AG09309 (cell line): ENCODE measurements at regions not wholly inside any gene's neighbourhood (a gene's known extent, or its start where the extent isn't known, plus 50 kb on each side); places are given as distances from the start of the nearest gene placed in this dataset.

Experiments used
- DNase-seq: peaks from one replicate; pipeline ENCODE4 v3.0.0-alpha.2; 2010; ENCODE audit warnings: low read depth
- H3K4me3 ChIP-seq: 2 replicates; pipeline ENCODE4 v1.5.1; 2011; ENCODE audit warnings: mild to moderate bottlenecking, low read depth, low read length, moderate library complexity; ENCODE audit not compliant: control insufficient read depth
- CTCF ChIP-seq: IDR thresholded peaks from 2 replicates; pipeline ENCODE4 v1.5.1; 2011; ENCODE audit warnings: mild to moderate bottlenecking, low read depth, low read length, inconsistent platforms; ENCODE audit not compliant: insufficient read depth, control insufficient read depth; ENCODE audit errors: missing control alignments

GRCh38 chr2:444937-445884 is 157.3 kb upstream of the ALKAL2 start:
- no peak for DNase-seq
- no peak for TF ChIP-seq CTCF
- H3K4me3 ChIP-seq, result no peak overlapping the region

- H3K4me3 ChIP-seq, result no peak overlapping the region
- TF ChIP-seq CTCF, result no peak
- DNase-seq, result no peak
These were observed 155.8 kb upstream of the ALKAL2 start for GRCh38 chr2:443741-444140.

- no peak for TF ChIP-seq CTCF
- H3K4me3 ChIP-seq, result no peak overlapping the region
- no peak for DNase-seq
These were observed 155.3 kb upstream of the ALKAL2 start for GRCh38 chr2:443216-443615.

- no peak overlapping the region for H3K4me3 ChIP-seq
- no peak for DNase-seq
These were observed 153.5 kb upstream of the ALKAL2 start for GRCh38 chr2:441258-442022.

GRCh38 chr2:440403-440740 is 152.5 kb upstream of the ALKAL2 start:
- no peak for TF ChIP-seq CTCF
- H3K4me3 ChIP-seq, result no peak overlapping the region
- no peak for DNase-seq

More at GRCh38 chr2:441258-442022, 153.5 kb upstream of the ALKAL2 start:
- no peak for TF ChIP-seq CTCF

GRCh38 chr2:439556-440402 is 151.9 kb upstream of the ALKAL2 start:
- H3K4me3 ChIP-seq, result no peak overlapping the region
- no peak for DNase-seq
- no peak for TF ChIP-seq CTCF
